ENCODE measurements at regions not wholly inside any gene's neighbourhood (a gene's known extent, or its start where the extent isn't known, plus 50 kb on each side); places are given as distances from the start of the nearest gene placed in this dataset.

DNA sequence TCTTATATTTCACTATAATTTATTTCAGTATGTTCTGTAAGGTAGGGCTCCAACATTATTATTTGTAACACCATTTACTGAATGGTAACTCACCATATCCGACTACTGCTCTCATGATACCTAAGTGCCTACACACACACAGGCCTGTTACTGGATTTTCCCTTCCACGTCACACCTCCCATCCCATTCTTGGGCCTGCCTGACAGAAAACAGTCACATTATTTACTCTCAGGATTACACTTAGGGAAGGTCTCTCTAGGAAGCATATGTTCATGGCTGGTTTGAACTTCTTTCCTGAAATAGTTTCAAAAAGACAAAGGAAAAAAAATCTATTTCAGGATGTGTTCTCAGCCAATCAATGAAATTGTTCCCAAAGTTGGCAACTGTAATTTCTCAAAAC, 102.3 kb upstream of the DOCK9 start:
- TF ChIP-seq, protein P1, sequence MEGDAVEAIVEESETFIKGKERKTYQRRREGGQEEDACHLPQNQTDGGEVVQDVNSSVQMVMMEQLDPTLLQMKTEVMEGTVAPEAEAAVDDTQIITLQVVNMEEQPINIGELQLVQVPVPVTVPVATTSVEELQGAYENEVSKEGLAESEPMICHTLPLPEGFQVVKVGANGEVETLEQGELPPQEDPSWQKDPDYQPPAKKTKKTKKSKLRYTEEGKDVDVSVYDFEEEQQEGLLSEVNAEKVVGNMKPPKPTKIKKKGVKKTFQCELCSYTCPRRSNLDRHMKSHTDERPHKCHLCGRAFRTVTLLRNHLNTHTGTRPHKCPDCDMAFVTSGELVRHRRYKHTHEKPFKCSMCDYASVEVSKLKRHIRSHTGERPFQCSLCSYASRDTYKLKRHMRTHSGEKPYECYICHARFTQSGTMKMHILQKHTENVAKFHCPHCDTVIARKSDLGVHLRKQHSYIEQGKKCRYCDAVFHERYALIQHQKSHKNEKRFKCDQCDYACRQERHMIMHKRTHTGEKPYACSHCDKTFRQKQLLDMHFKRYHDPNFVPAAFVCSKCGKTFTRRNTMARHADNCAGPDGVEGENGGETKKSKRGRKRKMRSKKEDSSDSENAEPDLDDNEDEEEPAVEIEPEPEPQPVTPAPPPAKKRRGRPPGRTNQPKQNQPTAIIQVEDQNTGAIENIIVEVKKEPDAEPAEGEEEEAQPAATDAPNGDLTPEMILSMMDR (IDR thresholded peaks at IDR 0.05; ENCODE audit: borderline replicate concordance, control extremely low read depth, extremely low read depth, insufficient read depth, missing control alignments): no peak
- in situ Hi-C loops (cut with MboI; ENCODE audit: low sequenced_read_pairs, unreplicated experiment): no loop called here

DNA sequence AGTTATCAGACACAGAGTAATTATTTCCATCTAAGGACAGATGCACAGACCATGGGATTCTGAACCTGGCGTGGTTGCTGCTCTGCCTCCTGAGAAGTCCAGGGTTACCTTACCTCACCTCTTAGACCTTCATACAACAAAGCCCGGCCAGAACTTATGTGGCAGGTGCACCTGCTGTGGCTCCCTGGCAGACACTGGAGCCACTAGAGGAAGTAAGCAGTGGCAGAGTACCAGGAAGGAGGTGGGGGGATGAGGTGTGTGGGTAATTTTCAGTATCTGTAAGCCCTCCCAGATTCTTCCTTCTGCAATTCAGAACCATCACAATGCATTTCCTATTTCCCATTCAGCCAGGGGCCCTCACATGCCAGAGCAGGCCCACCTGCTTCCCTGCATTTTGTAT, 106.1 kb upstream of the DOCK9 start:
- TF ChIP-seq, protein P1 (IDR thresholded peaks at IDR 0.05; ENCODE audit: borderline replicate concordance, control extremely low read depth, extremely low read depth, insufficient read depth, missing control alignments): no peak
- no peak for DNase-seq (ENCODE audit: low spot score)
- in situ Hi-C loops (cut with MboI; ENCODE audit: low sequenced_read_pairs, unreplicated experiment): no loop called here

More for the DNA sequence above, 102.3 kb upstream of the DOCK9 start:
- DNase-seq (ENCODE audit: low spot score): no peak

DNA sequence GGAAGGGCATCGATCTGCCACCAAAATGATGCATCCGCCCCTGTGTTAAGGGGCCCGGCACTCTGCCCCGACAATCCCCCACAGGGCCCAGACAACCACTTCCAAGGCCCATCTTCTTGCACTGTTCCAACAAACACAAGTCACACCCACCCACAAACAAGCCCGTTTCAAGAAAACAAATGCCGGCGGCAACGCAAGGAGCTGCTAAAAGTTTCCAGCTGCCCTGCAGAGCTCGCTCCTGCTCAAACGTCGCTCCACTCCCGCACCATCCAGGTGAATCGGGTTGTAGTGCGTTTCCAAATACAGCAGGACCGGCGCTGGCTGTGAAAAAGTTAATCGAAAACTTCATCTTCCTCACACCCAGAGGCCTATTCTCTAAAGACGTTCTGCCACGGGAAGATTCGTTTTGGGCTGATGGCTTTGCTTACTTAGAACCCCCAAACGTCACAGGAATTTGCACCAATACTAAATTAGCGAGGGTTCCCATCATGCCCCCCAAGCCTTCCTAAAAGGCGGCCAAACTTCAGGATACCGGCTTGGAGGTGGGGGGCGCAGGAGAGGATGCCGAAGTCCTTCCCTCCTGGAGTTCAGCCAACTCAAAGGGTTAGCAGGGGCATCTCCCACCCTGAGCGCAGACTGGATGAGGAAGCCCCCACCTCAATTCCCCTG, 107.4 kb upstream of the DOCK9 start:
- TF ChIP-seq, protein P1 (IDR thresholded peaks at IDR 0.05; ENCODE audit: borderline replicate concordance, control extremely low read depth, extremely low read depth, insufficient read depth, missing control alignments): no peak
- in situ Hi-C loops (cut with MboI; ENCODE audit: low sequenced_read_pairs, unreplicated experiment): no loop called here
- no peak for DNase-seq (ENCODE audit: low spot score)

DNA sequence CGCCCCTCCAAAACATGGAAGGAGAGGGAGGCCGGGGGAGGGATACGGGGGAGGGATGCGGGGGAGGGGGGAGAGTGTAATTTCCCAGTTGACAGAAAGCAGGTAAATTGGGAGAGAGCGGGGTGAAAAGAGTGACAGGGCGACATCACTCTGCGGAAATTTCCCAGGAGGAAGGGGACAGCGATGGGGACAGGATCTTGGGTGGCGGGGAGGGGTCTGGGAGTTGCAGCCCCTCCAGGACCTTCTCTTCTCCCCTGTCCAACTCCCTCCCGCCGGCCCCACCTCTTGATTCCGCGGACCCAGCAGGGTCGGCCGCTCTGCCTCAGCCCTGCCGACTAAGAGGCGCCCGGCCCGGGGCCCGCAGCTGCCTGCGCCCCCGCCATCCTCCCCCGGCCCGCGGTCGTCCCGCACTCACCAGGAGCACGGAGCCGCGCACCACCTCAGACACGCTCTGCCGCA, 108.0 kb upstream of the DOCK9 start:
- no peak for DNase-seq (ENCODE audit: low spot score)
- in situ Hi-C loops (cut with MboI; ENCODE audit: low sequenced_read_pairs, unreplicated experiment): no loop called here
- TF ChIP-seq, protein P1 (IDR thresholded peaks at IDR 0.05; ENCODE audit: borderline replicate concordance, control extremely low read depth, extremely low read depth, insufficient read depth, missing control alignments): no peak

DNA sequence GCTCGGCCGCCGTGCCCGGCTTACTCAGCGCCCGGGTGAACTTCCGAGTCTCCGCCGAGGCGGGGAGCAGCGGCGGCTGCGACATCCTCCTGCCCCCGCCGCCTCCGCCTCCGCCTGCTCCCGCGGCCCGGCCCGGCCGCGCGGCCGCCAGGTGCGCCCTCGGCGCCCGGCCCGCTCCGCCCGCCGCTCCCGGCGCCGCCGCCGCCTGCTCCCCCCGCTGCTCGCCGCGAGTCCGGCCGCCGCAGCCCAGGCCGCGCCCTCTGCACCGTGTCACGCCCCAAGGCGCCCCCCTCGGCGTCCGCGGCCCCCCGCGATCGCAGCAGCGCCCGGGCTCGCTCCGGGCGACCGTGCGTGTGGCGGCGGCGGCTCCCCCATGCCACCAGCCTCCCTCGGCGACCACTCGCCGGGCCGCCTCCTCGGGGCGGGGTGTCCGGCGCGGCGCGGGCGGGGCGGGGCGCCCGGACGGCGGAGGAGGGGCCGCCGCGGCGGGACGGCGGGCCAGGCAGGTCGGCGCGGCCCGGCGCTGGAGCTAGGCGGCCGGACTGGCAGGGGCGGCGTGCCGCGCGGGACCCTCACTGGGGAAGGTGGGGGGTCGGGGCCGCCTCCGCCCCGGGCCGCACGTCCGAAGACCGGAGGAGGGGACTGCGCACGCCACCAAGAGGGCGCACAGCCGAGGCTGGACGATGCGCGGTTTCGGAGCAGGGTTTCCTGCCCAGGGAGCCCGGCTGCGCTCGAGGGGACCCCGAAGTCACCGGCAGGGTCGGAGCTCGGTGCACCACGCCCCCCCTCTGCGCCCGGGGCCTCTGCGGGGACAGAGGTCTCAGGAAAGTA, 108.6 kb upstream of the DOCK9 start:
- in situ Hi-C loops (cut with MboI; ENCODE audit: low sequenced_read_pairs, unreplicated experiment): no loop called here
- peak; percentile 83 for DNase-seq (ENCODE audit: low spot score)
- TF ChIP-seq, protein P1 (IDR thresholded peaks at IDR 0.05; ENCODE audit: borderline replicate concordance, control extremely low read depth, extremely low read depth, insufficient read depth, missing control alignments): no peak

DNA sequence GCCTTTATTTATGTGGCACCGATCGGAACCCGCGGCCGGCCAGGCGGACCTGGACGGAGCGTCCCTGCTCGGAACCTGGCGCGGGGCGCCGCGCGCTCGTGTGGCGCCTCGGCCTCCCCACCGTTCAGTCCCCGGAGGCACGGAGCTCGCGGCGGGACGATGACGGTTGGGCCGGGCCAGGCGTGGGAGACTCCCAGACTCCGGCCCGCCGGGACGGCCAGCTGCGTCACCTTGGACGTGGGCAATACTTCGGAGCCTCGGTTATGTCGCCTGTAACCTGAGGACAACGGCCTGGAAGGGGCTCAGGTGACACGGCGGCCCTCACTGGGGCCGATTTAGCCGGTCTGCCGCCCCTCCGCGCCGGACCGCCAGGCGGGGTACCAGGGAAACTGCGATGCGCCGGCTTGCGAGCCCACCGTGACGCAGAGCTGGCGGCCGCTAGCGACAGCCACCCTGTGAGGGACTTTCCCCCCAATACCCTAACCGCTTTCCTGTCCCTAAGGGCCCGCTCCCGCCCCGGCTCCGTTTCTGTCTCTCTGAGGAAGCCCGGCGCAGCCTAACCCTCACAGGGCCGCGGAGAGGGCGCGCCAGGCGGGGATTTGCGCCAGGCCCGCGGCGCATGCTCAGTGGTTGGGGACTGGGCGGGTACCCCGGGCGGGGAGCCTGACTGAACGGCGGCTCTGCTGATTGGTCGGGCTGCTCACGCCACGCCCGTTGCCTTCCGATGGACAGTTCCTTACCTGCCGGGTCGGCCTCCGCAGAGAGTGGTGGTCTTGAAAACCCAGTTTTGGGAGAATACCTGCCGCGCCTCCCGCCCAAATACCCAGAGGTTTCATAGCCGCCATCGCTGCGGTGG, 109.5 kb upstream of the DOCK9 start:
- TF ChIP-seq, protein P1 (IDR thresholded peaks at IDR 0.05; ENCODE audit: borderline replicate concordance, control extremely low read depth, extremely low read depth, insufficient read depth, missing control alignments): no peak

More for the DNA sequence above, 109.5 kb upstream of the DOCK9 start:
- peak; percentile 98 for DNase-seq (ENCODE audit: low spot score)
- in situ Hi-C loops (cut with MboI; ENCODE audit: low sequenced_read_pairs, unreplicated experiment): no loop called here

All from GM13976 (cell line).